Activated T-helper 2 cell treated with anti-CD3 and anti-CD28 coated beads, Interferon-gamma antibody, Interleukin-2, Interleukin-4, amounts not matched to agents 10 μg/mL and 5 μg/mL and 100 μg/mL, durations not matched to agents 14 hours and 24 hours and 36 hours (primary cell): ENCODE measurements at regions not wholly inside any gene's neighbourhood (a gene's known extent, or its start where the extent isn't known, plus 50 kb on each side); places are given as distances from the start of the nearest gene placed in this dataset.
"Not testable (repeated sequence)": the region's sequence is repeated elsewhere in the genome, so short reads cannot be mapped to it uniquely, and the experiment has no call there.

Experiments used
- DNase-seq: peaks from one replicate; pipeline ENCODE4 v3.0.0; 2021; ENCODE audit warnings: low spot score
- H3K27ac Mint-ChIP-seq: one replicate; pipeline ENCODE4 v1.8.0; 2021; ENCODE audit warnings: mixed read lengths
- H3K27me3 Mint-ChIP-seq: one replicate; pipeline ENCODE4 v1.8.0; 2021; ENCODE audit warnings: low read depth, mixed read lengths
- H3K36me3 Mint-ChIP-seq: one replicate; pipeline ENCODE4 v1.8.0; 2021; ENCODE audit warnings: low read depth, mixed read lengths
- H3K4me1 Mint-ChIP-seq: one replicate; pipeline ENCODE4 v1.8.0; 2021; ENCODE audit warnings: low read depth, mixed read lengths
- H3K4me3 Mint-ChIP-seq: one replicate; pipeline ENCODE4 v1.8.0; 2021; ENCODE audit warnings: low read depth, mild to moderate bottlenecking, moderate library complexity, mixed read lengths
- H3K9me3 Mint-ChIP-seq: one replicate; pipeline ENCODE4 v1.8.0; 2021; ENCODE audit warnings: mixed read lengths
- intact Hi-C: fragments of 100-400 bp; cut with micrococcal nuclease; formaldehyde crosslinking; loops from one replicate; pipeline ENCODE4 v1.15.1; 2023

GRCh38 chr2:129806990-129807389, 172.5 kb upstream of the RAB6C start:
- DNase-seq, result no peak
- no peak overlapping the region for H3K4me3 Mint-ChIP-seq
- no peak overlapping the region for H3K27ac Mint-ChIP-seq
- H3K4me1 Mint-ChIP-seq, result no peaks in the 10 kb centered on the region
- no peaks in the 10 kb centered on the region for H3K9me3 Mint-ChIP-seq
- peaks cover 16% of the 10 kb centered on the region for H3K27me3 Mint-ChIP-seq
- intact Hi-C loops, result no loop called here
- H3K36me3 Mint-ChIP-seq, result no peaks in the 10 kb centered on the region

GRCh38 chr2:129807642-129808338, 171.7 kb upstream of the RAB6C start:
- H3K36me3 Mint-ChIP-seq, H3K4me3 Mint-ChIP-seq, DNase-seq, H3K27ac Mint-ChIP-seq, intact Hi-C loops, H3K4me1 Mint-ChIP-seq, H3K9me3 Mint-ChIP-seq: not testable (repeated sequence)
- H3K27me3 Mint-ChIP-seq, result peaks cover 16% of the 10 kb centered on the region

- intact Hi-C loops, result no loop called here
- Mint-ChIP-seq H3K36me3 (no peaks in the 10 kb centered on the region), H3K4me3 (no peak overlapping the region), H3K27ac (no peak overlapping the region), H3K4me1 (peaks cover 3% of the 10 kb centered on the region), H3K9me3 (no peaks in the 10 kb centered on the region), H3K27me3 (peaks cover 16% of the 10 kb centered on the region)
- DNase-seq, result no peak
Measured at GRCh38 chr2:129810521-129810920, 168.9 kb upstream of the RAB6C start.

GRCh38 chr2:129812071-129812470, 167.4 kb upstream of the RAB6C start:
- Mint-ChIP-seq H3K9me3 (no peaks in the 10 kb centered on the region), H3K27ac (no peak overlapping the region), H3K27me3 (peaks cover 16% of the 10 kb centered on the region), H3K4me3 (no peak overlapping the region), H3K4me1 (peaks cover 3% of the 10 kb centered on the region), H3K36me3 (no peaks in the 10 kb centered on the region)
- DNase-seq, result no peak
- intact Hi-C loops, result no loop called here

GRCh38 chr2:129812654-129813053, 166.8 kb upstream of the RAB6C start:
- Mint-ChIP-seq H3K36me3 (no peaks in the 10 kb centered on the region), H3K4me3 (no peak overlapping the region), H3K27ac (no peak overlapping the region), H3K27me3 (peaks cover 16% of the 10 kb centered on the region), H3K9me3 (no peaks in the 10 kb centered on the region), H3K4me1 (peaks cover 3% of the 10 kb centered on the region)
- no peak for DNase-seq
- intact Hi-C loops, result no loop called here

GRCh38 chr2:129813404-129813803, 166.1 kb upstream of the RAB6C start:
- H3K27ac Mint-ChIP-seq, result no peak overlapping the region
- no peak overlapping the region for H3K4me3 Mint-ChIP-seq
- DNase-seq, result no peak
- no peaks in the 10 kb centered on the region for H3K36me3 Mint-ChIP-seq
- intact Hi-C loops, result no loop called here
- peaks cover 16% of the 10 kb centered on the region for H3K27me3 Mint-ChIP-seq
- peaks cover 3% of the 10 kb centered on the region for H3K4me1 Mint-ChIP-seq
- H3K9me3 Mint-ChIP-seq, result no peaks in the 10 kb centered on the region

GRCh38 chr2:129816813-129817574, 162.5 kb upstream of the RAB6C start:
- no peak overlapping the region for H3K27ac Mint-ChIP-seq
- intact Hi-C loops, result no loop called here
- no peak overlapping the region for H3K4me3 Mint-ChIP-seq
- no peaks in the 10 kb centered on the region for H3K36me3 Mint-ChIP-seq
- no peaks in the 10 kb centered on the region for H3K9me3 Mint-ChIP-seq
- peaks cover 3% of the 10 kb centered on the region for H3K4me1 Mint-ChIP-seq
- DNase-seq, result no peak
- H3K27me3 Mint-ChIP-seq, result no peaks in the 10 kb centered on the region

GRCh38 chr2:129819855-129820254, 159.6 kb upstream of the RAB6C start:
- no peaks in the 10 kb centered on the region for H3K9me3 Mint-ChIP-seq

GRCh38 chr2:129820908-129821307, 158.6 kb upstream of the RAB6C start:
- no peak for DNase-seq
- Mint-ChIP-seq H3K4me3 (no peak overlapping the region), H3K27ac (no peak overlapping the region), H3K36me3 (no peaks in the 10 kb centered on the region), H3K9me3 (no peaks in the 10 kb centered on the region), H3K27me3 (no peaks in the 10 kb centered on the region), H3K4me1 (no peaks in the 10 kb centered on the region)
- intact Hi-C loops, result no loop called here

More at GRCh38 chr2:129819855-129820254, 159.6 kb upstream of the RAB6C start:
- Mint-ChIP-seq H3K27ac (no peak overlapping the region), H3K4me1 (no peaks in the 10 kb centered on the region), H3K27me3 (no peaks in the 10 kb centered on the region), H3K4me3 (no peak overlapping the region), H3K36me3 (no peaks in the 10 kb centered on the region)
- intact Hi-C loops, result no loop called here
- DNase-seq, result no peak

GRCh38 chr2:129821445-129821844, 158.0 kb upstream of the RAB6C start:
- Mint-ChIP-seq H3K27me3 (no peaks in the 10 kb centered on the region), H3K4me1 (no peaks in the 10 kb centered on the region)
- intact Hi-C loops, result no loop called here

GRCh38 chr2:129823044-129823443, 156.4 kb upstream of the RAB6C start:
- no peak overlapping the region for H3K27ac Mint-ChIP-seq
- H3K4me1 Mint-ChIP-seq, result no peaks in the 10 kb centered on the region
- no peak for DNase-seq
- intact Hi-C loops, result no loop called here
- H3K36me3 Mint-ChIP-seq, result no peaks in the 10 kb centered on the region
- no peak overlapping the region for H3K4me3 Mint-ChIP-seq
- H3K9me3 Mint-ChIP-seq, result no peaks in the 10 kb centered on the region
- H3K27me3 Mint-ChIP-seq, result no peaks in the 10 kb centered on the region

More at GRCh38 chr2:129821445-129821844, 158.0 kb upstream of the RAB6C start:
- DNase-seq, result no peak
- Mint-ChIP-seq H3K27ac (no peak overlapping the region), H3K9me3 (no peaks in the 10 kb centered on the region), H3K36me3 (no peaks in the 10 kb centered on the region), H3K4me3 (no peak overlapping the region)

GRCh38 chr2:129827311-129828090, 152.0 kb upstream of the RAB6C start:
- H3K27me3 Mint-ChIP-seq, result no peaks in the 10 kb centered on the region
- no peaks in the 10 kb centered on the region for H3K4me1 Mint-ChIP-seq
- no peaks in the 10 kb centered on the region for H3K9me3 Mint-ChIP-seq
- intact Hi-C loops, result no loop called here
- H3K27ac Mint-ChIP-seq, result no peak overlapping the region
- no peak overlapping the region for H3K4me3 Mint-ChIP-seq
- DNase-seq, result no peak
- H3K36me3 Mint-ChIP-seq, result no peaks in the 10 kb centered on the region

- Mint-ChIP-seq H3K4me3 (no peak overlapping the region), H3K9me3 (no peaks in the 10 kb centered on the region), H3K36me3 (no peaks in the 10 kb centered on the region), H3K27ac (no peak overlapping the region), H3K4me1 (no peaks in the 10 kb centered on the region), H3K27me3 (no peaks in the 10 kb centered on the region)
- DNase-seq, result no peak
- intact Hi-C loops, result no loop called here
Measured at GRCh38 chr2:129828792-129829191, 150.7 kb upstream of the RAB6C start.
